Stomach (tissue), 8 donors: ENCODE measurements at regions not wholly inside any gene's neighbourhood (a gene's known extent, or its start where the extent isn't known, plus 50 kb on each side); places are given as distances from the start of the nearest gene placed in this dataset.
A peak's percentile ranks its signal among the peaks of the same experiment; 100 is the strongest.

Experiments
- DNase-seq, 2 donors: peaks; one replicate each; pipeline versions ENCODE4 v3.0.0 to v3.0.0-alpha.2; 2013 to 2019
- H3K27ac ChIP-seq, 5 donors: fragments of 200-600 bp in 4 of 5; sonication (generic) in 4 of 5; one replicate each; pipeline ENCODE4 v1.5.1; 2013 to 2019; ENCODE audit warnings: mild to moderate bottlenecking in 1 of 5, moderate library complexity in 1 of 5
- H3K27me3 ChIP-seq, 3 donors: fragments of 200-600 bp; sonication (generic); one replicate each; pipeline ENCODE4 v1.5.1; 2017 to 2019; ENCODE audit warnings: mixed run types in 1 of 3
- H3K36me3 ChIP-seq, 4 donors: fragments of 200-600 bp; sonication (generic); 1 replicate in 3 of 4; 2 replicates in 1 of 4; pipeline ENCODE4 v1.5.1; 2016 to 2019
- H3K4me1 ChIP-seq, 4 donors: fragments of 200-600 bp; sonication (generic); one replicate each; pipeline ENCODE4 v1.5.1; 2016 to 2019
- H3K4me3 ChIP-seq, 4 donors: fragments of 200-600 bp; sonication (generic) in 3 of 4; one replicate each; pipeline ENCODE4 v1.5.1; 2016 to 2019; ENCODE audit warnings: mild to moderate bottlenecking in 1 of 4
- H3K9me3 ChIP-seq, 4 donors: fragments of 200-600 bp; sonication (generic); one replicate each; pipeline ENCODE4 v1.5.1; 2016 to 2019
- CTCF ChIP-seq, 7 experiments: fragments of 450-650 bp in 4 of 7; fragments of 200-600 bp in 3 of 7; sonication (generic) in 3 of 7; IDR thresholded peaks; one replicate each; pipeline ENCODE4 v1.5.1; 2016 to 2019; ENCODE audit warnings: antibody characterized with exemption in 7 of 7, control low read depth in 2 of 7, mild to moderate bottlenecking in 1 of 7
- EP300 ChIP-seq: sonication (generic); formaldehyde crosslinking; IDR thresholded peaks from one replicate; pipeline ENCODE4 v1.6.1; 2017; ENCODE audit warnings: antibody characterized with exemption
- POLR2A ChIP-seq, 4 donors: fragments of 450-650 bp; IDR thresholded peaks; one replicate each; pipeline ENCODE4 v1.6.1; 2016; ENCODE audit warnings: antibody characterized with exemption in 4 of 4, control low read depth in 2 of 4, mild to moderate bottlenecking in 1 of 4, moderate library complexity in 1 of 4
- POLR2AphosphoS5 ChIP-seq, 3 donors: sonication (generic); formaldehyde crosslinking; IDR thresholded peaks; one replicate each; pipeline ENCODE4 v1.6.1; 2016; ENCODE audit warnings: antibody characterized with exemption in 3 of 3
- WGBS, 5 donors: extraction: QIAGEN DNeasy Blood & Tissue Kit in 3 of 5; methylation state at CpG; one replicate each; pipeline versions ENCODE4 v1.1.5 to v1.1.7; 2013 to 2018; 5-methylcytosine and 5-hydroxymethylcytosine counted together
- intact Hi-C: fragments of 100-400 bp; cut with DNase I; formaldehyde crosslinking; loops from one replicate; pipeline ENCODE4 v1.15.1; 2023; ENCODE audit warnings: low total_unique reads
- donor health status: healthy with polysubstance abuse.
- donor health status: Bipolar disorder and iron deficiency.
- donor health status: healthy.

- no peaks in the 10 kb centered on the region for H3K9me3 ChIP-seq
- no peak for DNase-seq
- no peaks in the 10 kb centered on the region for H3K36me3 ChIP-seq
- H3K27ac ChIP-seq = no peak overlapping the region
- H3K4me3 ChIP-seq = no peak overlapping the region
- intact Hi-C loops = no loop called here
- 78 to 96% (median 90%) methylated on average over 1 of the region's 1 CpG for WGBS, 5 donors
- no peaks in the 10 kb centered on the region for H3K27me3 ChIP-seq
- no peaks in the 10 kb centered on the region for H3K4me1 ChIP-seq
- no peak for TF ChIP-seq CTCF (IDR thresholded peaks at IDR 0.05)
- no peak for TF ChIP-seq EP300
- TF ChIP-seq POLR2A (IDR thresholded peaks at IDR 0.05) = no peak
- TF ChIP-seq POLR2AphosphoS5 (IDR thresholded peaks at IDR 0.05) = no peak
These were observed 1167.7 kb downstream of the XPNPEP1 start for GRCh38 chr10:108755646-108756045.

- intact Hi-C loops = no loop called here
- H3K4me1 ChIP-seq = no peaks in the 10 kb centered on the region
- no peaks in the 10 kb centered on the region for H3K36me3 ChIP-seq
- no peak overlapping the region for H3K4me3 ChIP-seq
- H3K27me3 ChIP-seq = no peaks in the 10 kb centered on the region
- TF ChIP-seq POLR2A (IDR thresholded peaks at IDR 0.05) (no peak), EP300 (no peak), POLR2AphosphoS5 (IDR thresholded peaks at IDR 0.05) (no peak), CTCF (IDR thresholded peaks at IDR 0.05) (no peak)
- peak in 1 of 2 donors; percentile 63 for DNase-seq
- WGBS, 5 donors = 17 to 37% (median 31%) methylated on average over 2 of the region's 2 CpGs
- H3K9me3 ChIP-seq = no peaks in the 10 kb centered on the region
- H3K27ac ChIP-seq = no peak overlapping the region
These were observed 1170.0 kb downstream of the XPNPEP1 start for GRCh38 chr10:108753326-108753725.

- no peaks in the 10 kb centered on the region for H3K36me3 ChIP-seq
- H3K27me3 ChIP-seq = no peaks in the 10 kb centered on the region
- no peaks in the 10 kb centered on the region for H3K4me1 ChIP-seq
- no peaks in the 10 kb centered on the region for H3K9me3 ChIP-seq
- no peak overlapping the region for H3K4me3 ChIP-seq
- no peak overlapping the region for H3K27ac ChIP-seq
- intact Hi-C loops = no loop called here
- no peak for DNase-seq
- TF ChIP-seq CTCF (IDR thresholded peaks at IDR 0.05) (no peak), EP300 (no peak), POLR2AphosphoS5 (IDR thresholded peaks at IDR 0.05) (no peak)
These were observed 1174.3 kb downstream of the XPNPEP1 start for GRCh38 chr10:108749042-108749441.

- no peak for TF ChIP-seq POLR2A (IDR thresholded peaks at IDR 0.05)
- no peak for TF ChIP-seq CTCF (IDR thresholded peaks at IDR 0.05)
- no peak for TF ChIP-seq EP300
- no peak for TF ChIP-seq POLR2AphosphoS5 (IDR thresholded peaks at IDR 0.05)
- intact Hi-C loops = no loop called here
- Histone ChIP-seq H3K4me3 (no peak overlapping the region), H3K9me3 (no peaks in the 10 kb centered on the region), H3K27ac (no peak overlapping the region), H3K36me3 (no peaks in the 10 kb centered on the region), H3K4me1 (no peaks in the 10 kb centered on the region), H3K27me3 (no peaks in the 10 kb centered on the region)
- 81 to 91% (median 87%) methylated on average over 1 of the region's 1 CpG for WGBS, 5 donors
- no peak for DNase-seq
These were observed 1187.2 kb downstream of the XPNPEP1 start for GRCh38 chr10:108736111-108736510.
